ENCODE measurements at regions not wholly inside any gene's neighbourhood (a gene's known extent, or its start where the extent isn't known, plus 50 kb on each side); places are given as distances from the start of the nearest gene placed in this dataset.

DNA sequence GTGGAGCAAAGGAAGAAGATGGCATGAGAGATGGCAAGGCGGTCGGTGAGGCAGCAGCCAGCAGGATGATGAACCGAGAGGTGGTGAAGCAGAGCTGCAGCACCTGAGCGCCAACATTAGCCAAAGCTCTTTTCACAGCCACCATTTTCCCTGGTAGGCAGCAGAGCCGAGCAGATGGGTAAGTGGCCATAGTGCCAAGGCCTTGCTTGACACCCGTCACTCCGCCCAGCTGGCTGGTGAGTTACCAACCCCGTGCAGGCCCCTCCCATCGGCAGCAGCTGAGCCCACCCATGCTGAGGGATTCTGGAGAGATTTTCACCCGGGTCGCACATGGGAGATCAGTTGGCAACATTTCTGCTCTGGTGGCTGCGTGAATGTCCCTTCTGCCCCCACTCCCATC, 647.7 kb downstream of the PTPRU start:
- no peak for DNase-seq (ENCODE audit: low read depth)

DNA sequence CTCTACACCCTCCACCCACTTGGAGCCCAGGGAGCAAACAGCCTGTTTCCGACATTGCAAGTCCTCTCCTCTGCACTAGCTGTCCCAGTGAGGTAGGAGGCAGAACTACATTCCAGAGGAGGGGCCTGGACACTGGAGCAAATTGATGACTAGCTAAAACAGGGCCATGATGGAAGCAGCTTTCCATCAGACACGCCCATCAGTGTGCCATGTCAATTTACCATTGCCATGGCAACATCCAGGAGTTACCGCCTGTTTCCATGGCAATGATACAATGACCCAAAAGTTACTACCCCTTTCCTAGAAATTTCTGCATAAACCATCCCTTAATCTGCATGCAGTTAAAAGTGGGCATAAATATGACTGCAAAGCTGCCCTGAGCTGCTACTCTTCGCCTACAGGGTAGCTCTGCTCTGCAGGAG, 647.1 kb downstream of the PTPRU start:
- no peak for DNase-seq (ENCODE audit: low read depth)

DNA sequence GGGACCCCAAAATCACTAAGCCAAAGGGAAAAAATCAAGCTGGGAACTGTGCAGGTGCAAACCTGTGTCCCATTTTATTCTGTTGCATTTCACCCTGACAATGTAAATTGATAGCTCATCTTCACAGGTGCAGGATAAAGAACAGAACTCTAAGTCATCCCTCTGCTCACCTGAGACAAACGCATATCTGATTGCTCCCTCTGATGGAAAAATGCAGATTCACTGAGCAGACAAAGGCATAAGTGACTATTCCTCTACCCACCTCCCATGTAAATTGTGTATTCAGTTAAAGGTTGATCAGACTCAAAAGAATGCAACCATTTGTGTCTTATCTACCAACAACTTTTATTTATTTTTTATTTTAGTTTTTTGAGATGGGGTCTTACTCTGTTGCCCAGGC, 644.2 kb downstream of the PTPRU start:
- DNase-seq (ENCODE audit: low read depth) = no peak

DNA sequence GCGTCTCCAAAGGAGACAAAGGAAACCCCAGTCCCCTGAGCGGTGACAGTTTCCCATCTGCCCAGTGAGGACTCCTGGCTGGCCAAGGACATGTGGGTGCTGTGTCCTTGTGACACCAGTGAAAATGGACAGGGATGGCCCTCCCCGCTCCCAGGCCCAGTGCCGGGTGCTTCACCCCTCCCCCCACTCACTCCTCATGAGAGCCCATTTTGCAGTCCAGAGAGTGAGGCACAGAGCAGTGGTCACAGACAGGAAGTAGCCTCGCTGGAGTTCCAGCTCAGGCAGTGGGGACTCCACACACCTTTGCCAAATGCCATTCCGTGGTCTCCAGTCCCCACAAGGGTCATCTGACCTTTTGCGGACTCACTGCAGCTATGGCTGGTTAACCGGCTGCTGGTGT, 642.9 kb downstream of the PTPRU start:
- no peak for DNase-seq (ENCODE audit: low read depth)

DNA sequence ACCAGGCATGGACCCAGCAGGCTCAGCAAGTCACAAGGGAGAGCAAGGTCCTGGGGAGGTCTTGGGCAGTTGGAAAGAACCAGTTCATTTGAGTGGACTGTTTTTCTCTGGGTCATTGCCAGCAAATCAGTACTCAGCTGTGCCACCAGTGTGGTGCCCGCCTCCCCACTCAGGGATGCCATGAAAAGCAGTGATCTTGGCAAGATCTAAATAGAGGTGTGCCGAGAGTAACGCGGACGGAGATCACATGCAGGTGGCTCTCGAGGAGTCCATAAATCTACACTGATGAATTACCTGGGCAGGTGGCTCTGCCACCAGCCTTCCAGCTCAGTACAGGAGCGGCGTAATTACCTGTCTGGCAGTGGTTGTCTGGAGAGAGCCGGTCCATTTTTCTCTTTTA, 642.2 kb downstream of the PTPRU start:
- DNase-seq (ENCODE audit: low read depth) = no peak

DNA sequence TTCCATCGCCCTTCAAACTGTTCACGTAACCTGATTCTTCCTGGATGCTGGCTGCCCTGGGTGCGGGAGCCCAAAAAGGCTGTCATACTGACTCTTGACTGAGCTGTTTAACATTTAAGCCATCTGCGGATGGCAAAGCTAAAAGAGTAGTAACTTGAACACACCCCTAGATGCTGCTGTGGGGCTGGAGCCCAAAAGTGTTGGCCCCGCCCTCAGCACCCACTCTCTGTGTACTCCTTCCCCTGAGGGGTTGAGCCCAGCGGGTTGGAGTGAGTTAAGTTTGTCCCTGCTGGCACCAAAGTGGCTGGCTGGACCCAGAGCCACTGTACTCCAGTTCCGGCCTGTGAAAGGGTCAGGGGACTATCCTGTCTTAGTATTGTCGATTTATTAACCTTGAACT, 640.6 kb downstream of the PTPRU start:
- DNase-seq (ENCODE audit: low read depth) = no peak

DNA sequence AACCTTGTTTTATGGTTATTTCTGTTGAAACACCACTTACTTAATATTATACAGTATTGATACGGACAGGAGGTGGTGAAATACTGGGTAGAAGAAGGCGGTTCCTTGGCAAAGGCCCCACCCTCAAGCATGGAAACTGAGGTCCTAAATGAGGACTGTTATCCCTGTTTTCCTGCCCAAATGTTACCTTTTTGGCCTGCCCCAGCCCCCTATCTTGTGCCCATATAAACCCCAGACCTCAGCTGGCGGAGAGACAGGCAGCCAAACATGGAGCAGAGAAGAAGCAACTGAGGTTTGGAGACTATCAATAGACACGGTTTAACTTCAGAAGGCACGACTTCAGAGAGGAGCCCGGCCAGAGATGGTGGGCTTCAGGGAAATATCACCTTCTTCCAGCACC, 640.1 kb downstream of the PTPRU start:
- no peak for DNase-seq (ENCODE audit: low read depth)

DNA sequence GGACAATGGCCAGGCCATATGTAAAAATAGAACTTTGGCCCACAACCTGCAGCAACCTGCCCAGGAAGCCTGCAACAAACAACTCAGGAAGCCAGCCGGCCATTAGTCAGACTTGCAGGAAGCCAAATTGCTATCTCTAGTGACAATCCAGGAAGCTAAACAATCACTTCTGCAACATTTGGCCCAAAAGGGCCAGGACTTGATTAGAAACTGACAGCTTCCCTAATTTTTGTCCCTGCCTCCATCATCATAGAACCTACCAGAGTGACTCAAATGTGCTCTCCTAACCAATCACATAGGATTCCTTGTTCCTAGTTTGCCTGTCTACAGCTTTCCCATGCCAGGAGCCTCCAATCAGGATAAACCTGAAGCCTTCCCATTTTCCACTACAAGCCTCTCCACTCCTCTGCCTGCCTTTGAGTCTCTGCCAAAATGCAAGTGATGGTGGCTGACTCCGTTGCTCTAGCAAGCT, 639.3 kb downstream of the PTPRU start:
- DNase-seq (ENCODE audit: low read depth) = no peak

DNA sequence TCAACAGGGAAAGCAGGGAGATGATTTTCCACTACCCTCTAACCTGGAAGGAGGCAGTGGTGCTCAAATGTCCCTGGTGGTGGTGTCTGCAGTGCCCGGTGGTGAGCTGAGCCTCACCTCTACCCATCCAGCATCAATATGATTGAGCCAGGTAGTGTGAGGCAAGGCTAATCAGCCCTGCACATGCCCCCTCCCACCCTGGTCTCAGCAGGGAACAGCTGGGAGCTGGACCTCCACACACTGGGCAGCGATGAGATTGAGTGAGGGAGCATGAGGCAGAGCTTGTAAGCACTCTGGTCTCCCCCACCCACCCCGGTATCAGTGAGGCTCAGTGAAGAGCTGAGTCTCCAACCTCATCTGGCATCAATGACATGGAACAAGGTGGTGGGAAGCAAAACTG, 634.3 kb downstream of the PTPRU start:
- DNase-seq (ENCODE audit: low read depth) = no peak

DNA sequence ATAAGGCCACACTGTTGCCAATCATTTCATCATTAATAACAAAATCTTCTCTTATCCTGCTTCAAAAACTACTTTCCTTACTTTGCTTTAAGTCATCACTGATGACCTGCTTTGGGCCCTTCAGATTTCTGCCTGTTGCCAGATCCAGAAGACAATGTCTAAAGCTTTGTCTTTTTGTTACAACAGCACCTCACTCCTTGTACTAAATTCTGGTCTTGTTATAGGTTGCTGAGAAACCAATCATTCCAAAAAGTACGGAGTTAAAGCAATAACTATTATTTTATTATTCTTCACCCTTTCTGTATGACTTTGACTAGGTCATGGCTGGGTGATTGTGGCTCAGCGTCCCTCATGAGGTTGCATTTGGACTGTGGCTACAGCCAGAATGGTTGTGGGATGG, 633.5 kb downstream of the PTPRU start:
- DNase-seq (ENCODE audit: low read depth) = no peak

DNA sequence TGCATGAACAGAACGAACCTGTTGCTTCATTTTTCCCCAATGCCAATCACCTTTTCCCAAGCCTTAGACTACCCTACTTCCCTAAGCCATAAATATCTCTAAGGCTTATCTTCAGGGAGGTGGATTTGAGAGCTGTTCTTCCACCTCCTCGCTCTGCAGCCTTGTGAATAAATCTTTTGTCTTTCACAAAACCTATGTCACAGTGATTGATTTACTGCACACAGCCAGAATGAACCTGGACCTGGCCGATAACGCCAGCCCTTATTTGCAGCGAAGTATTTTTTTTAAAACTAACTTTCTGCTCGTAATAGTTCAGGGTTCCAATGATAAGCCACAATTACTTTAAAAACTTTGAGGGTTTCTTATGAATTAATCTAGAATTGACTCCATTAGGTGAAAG, 632.6 kb downstream of the PTPRU start:
- DNase-seq (ENCODE audit: low read depth) = no peak

DNA sequence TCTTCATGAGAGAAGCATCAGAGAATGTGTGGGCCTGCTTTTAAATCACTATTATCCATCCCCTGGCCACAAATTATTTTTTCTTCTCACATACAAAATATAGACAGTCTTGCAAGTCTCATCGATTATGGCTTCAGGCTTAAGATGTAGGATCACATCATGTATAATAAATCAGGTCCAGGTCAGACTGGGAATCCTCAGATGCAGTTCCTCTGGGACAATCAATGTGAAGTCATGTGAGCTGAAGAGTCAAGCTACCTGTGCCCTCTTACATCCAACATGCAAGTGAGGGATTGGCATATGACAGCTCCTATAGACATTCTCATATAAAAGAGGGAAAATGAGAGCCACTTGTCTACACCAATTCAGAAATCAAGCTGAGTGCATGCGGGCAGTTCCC, 631.8 kb downstream of the PTPRU start:
- DNase-seq (ENCODE audit: low read depth) = no peak

DNA sequence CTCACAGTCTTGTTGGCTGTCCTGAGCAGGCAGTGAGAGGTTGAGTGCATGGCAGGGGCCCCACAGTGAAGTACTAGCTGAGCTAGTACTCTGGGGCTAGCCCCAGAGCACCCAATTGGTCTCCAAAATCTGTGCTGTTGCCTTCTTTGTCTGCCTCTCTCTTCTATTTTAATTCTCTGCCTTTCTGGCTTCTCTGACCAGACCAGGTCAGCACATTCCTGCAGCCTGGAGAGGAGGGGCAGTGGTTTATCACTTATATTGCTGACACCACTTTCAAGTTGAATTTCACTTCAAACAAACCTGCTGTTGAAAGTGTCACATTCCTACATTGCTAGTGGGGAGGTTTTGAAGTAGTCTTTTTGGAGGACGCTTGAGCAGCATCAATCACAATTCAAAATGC, 628.7 kb downstream of the PTPRU start:
- no peak for DNase-seq (ENCODE audit: low read depth)

DNA sequence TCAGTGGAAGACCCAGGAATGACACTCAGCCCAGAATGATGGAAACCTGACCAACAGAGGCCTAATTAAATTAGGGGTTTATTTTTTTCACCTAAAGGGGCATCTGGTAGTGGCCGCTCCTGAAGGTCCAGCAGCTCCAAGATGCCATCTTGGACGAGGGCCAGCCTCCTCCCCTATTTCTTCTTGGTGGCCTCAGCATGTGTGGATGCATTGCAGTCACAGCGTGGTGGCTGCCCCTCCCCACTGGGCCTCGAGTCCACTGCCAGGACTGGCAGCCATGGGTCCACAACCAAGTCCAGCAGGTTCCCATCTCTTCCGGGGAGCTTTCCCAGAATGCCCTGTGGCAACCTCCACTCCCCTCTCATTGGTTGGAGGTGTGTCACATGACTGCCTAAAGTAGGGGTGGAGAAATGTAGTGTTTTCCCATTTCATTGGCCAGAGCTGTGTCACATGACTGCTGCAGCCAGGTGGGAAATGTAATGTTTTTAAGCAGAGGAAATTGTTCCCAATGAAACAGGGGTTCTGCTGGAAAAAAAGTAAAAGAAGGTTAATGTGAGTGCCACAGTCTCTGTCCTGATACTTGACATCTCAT, 628.2 kb downstream of the PTPRU start:
- no peak for DNase-seq (ENCODE audit: low read depth)

DNA sequence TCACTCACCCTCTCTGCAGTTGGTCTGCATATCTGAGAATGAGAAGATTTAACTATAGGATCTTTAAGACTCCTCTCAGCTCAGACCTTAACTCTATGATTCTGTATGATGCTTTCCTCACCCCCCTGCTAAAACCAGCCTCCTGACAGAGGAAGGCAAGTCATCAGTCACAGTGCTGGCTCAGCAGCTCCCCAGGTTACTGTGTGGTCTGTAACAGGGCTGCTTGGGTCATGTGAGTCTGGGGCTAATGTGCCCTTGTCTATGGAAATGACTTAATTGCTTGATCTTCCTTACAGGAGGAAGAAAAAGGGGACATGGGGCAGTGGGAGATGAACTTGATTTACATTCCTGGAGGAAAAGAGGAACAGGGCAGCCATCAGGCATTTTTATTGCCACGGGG, 625.6 kb downstream of the PTPRU start:
- DNase-seq (ENCODE audit: low read depth) = no peak

DNA sequence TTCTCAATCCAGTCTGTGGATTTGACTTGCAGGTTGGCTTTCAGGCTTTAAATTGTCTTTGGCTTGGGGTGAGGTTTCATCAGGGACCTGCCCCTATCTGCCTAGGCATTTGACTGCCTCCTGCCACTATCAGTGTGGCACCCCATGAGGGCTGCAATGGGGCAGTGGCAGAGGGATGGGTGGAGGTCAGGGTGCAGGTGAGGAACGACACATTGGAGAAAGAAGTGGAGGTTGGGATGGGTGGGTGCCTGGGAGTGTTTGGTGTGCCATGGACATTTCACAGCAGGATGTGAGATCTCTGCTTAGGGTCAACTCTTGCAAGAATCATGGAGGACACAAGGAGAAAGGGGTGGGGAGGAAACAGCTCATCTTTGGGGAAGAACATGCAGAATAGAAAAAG, 625.1 kb downstream of the PTPRU start:
- DNase-seq (ENCODE audit: low read depth) = no peak

DNA sequence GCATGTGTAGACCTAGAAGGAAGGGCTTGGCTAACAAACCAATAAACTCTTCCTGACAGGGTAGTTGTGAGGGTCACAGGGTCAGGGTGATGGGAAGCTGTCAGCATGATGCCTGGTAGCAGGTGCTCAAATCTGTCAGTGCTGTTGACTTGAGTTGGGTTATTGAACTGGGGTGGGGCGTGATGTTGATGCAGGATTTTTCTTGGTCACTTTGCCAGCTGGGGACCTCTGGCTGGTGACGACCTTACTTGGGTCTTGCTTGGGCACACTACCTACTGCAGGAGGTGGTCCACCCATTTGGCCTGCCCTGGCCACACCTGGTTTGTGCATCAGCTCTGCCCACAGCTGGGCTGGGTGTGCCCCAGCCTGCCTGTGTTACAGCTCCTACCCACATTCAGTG, 624.4 kb downstream of the PTPRU start:
- DNase-seq (ENCODE audit: low read depth) = no peak

DNA sequence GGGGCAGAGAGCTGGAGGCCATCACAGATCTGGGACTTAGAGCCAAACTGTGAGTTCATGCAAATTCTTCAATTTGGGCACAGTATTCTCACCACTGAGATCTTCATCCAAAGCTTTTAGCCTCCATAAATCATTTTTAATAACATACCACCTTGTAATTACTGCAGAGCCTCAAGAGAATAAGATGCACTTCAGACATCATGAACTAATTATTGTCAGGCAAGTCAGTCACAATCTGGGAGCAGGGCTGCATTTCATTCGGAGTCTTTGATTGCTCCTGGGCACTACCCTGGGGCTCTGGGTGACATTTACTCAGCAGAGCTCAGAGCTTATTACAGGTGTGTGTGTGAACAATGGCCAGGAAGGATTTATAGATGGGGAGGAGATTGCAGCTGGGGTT, 623.7 kb downstream of the PTPRU start:
- DNase-seq (ENCODE audit: low read depth) = no peak

DNA sequence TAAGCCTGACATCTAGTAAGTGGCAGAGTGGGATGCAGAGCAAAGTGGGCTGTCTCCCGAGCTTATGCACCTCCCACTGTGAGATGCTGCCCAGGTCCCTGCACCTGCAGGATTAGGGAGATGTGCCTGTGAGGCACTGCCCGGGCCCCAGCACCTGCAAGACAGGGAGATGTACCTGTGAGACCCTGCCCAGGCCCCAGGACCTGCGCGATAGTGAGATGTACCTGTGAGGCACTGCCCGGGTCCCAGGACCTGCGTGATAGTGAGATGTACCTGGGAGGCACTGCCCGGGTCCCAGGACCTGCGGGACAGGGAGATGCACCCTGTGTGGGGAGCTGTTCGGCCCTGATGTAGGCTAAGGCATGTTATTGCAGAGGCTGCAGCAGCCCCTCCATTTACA, 622.8 kb downstream of the PTPRU start:
- no peak for DNase-seq (ENCODE audit: low read depth)

DNA sequence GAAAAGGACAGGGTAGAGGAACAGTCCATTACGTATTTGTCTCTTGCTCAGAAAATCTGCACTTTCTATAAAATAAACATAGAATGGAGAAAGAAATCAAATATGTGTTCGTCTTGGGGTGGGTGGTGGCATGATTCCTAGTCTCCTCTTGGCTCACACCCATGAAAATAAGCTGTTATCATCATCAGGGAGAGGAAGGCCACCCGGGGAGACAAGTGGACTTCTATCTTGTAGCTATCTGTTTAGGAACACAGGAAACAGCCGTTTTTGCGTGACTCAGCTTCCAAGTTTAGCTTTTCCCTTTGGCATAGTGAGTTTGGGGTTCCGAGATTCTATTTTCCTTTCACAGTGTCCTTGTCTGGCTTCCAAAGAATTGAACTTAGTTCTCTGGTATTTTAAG, 622.3 kb downstream of the PTPRU start:
- no peak for DNase-seq (ENCODE audit: low read depth)

DNA sequence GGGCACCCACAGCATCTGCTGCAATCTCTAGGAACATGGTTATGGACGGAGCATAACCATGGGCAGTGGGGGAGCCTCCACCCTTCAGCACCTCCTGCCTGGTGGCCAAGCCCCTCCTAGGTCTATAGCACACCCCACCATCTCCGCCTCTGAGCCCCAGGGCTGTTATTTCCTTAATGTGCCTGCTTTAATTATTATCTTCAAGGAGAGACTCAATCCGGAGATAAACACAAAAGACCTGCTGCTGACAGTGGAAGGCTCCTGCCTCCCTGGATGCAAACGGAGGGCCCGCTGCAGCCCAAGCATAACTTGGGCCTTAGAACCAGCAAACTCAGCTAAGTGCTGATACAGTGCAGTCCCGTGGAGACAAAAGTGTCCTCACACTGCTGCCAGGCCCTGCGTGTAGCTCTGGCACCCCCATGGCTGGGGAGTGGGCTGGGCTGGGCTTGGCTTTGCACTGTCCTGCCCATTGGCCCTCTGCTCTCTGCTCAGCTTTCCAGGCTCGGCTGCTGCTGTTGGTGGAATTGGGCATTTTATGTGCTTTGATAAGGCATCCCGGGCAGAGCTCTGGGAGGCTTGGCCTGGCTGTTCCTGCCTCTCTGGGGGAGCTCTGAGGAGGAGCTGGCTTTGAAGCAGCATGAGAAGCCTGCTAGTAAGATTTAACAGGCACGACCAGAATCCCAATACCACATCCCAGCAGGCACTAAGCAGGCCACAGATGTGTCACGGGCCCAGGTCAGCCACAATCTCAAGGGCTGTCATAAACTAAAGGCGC, 620.2 kb downstream of the PTPRU start:
- DNase-seq (ENCODE audit: low read depth) = no peak

DNA sequence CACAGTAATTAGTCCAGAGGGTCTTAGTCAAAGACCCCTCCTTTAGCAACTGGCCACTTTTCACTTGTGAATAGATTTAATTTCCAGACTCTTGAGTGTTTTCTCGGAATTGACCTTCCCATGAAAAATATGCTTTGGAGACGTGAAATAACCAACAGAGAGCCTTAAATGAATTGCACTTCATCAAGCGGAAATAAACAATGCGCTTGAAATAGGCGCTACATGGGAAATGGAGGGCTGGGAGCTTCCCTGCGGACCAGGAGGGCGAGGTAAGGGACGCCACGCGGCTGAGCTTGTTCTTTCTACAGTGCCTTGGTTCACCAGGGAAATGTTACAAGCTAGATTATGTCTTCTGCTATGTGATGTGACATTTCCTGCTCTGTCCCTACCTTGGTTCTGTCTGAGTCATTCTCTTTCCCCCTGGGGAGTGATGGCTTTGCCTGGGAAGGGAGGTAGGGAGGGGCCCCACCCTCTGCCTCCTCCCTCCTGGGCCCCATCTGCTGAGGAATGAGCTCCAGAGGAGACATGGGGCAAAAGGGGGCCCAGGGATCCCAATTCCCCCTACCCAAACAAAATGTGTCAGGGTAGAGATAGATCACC, 619.3 kb downstream of the PTPRU start:
- DNase-seq (ENCODE audit: low read depth) = no peak

DNA sequence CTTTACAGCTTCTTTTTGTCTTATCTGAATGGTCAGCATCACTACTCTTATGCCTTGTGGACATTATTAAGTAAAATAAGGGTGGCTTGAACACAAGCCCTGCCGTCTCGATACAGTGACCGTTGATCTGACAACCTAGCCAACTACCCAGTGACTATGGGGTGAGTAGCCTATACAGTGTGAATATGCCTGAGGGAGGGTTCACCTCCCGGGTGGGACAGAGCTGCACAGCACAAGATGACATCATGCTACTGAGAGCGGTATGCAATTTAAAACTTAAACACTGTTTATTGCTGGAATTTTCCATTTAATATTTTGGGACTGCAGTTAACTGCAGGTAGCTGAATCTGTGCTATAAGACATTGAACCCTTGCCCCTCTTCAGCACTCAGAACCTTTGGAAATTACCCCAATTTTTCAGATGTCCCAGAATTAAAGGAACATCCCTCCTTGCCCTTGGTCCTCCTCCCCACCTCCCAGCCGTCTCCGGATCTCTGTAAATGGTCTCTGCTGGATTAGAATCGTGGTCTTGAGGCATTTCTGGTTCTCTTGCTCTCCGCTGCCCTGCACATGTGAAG, 618.5 kb downstream of the PTPRU start:
- no peak for DNase-seq (ENCODE audit: low read depth)

Data from LHCN-M2 (cell line).